ENCODE measurements at regions not wholly inside any gene's neighbourhood (a gene's known extent, or its start where the extent isn't known, plus 50 kb on each side); places are given as distances from the start of the nearest gene placed in this dataset.

- no peaks in the 10 kb centered on the region for H3K9me3 ChIP-seq
Observed at GRCh38 chr3:144524531-144524930, 552.9 kb downstream of the DIPK2A start.

GRCh38 chr3:144529566-144529965 lies 557.9 kb downstream of the DIPK2A start:
- Histone ChIP-seq H3K27me3 (no peaks in the 10 kb centered on the region), H3K36me3 (no peaks in the 10 kb centered on the region), H3K4me1 (no peaks in the 10 kb centered on the region), H3K27ac (no peak overlapping the region), H3K9me3 (no peaks in the 10 kb centered on the region), H3K4me3 (no peak overlapping the region)
- no peak for DNase-seq
- WGBS, 2 donors = 34 to 61% methylated on average over 1 of the region's 1 CpG
- no peak for TF ChIP-seq POLR2AphosphoS5 (IDR thresholded peaks at IDR 0.05)
- TF ChIP-seq CTCF (IDR thresholded peaks at IDR 0.05) = no peak
- TF ChIP-seq POLR2A (IDR thresholded peaks at IDR 0.05) = no peak
- no peak for TF ChIP-seq EP300 (IDR thresholded peaks at IDR 0.05)
- intact Hi-C loops (cut with DNase I) = no loop called here

More at GRCh38 chr3:144524531-144524930, 552.9 kb downstream of the DIPK2A start:
- H3K36me3 ChIP-seq = no peaks in the 10 kb centered on the region
- intact Hi-C loops (cut with DNase I) = no loop called here
- H3K27me3 ChIP-seq = no peaks in the 10 kb centered on the region
- no peak overlapping the region for H3K27ac ChIP-seq
- H3K4me1 ChIP-seq = no peaks in the 10 kb centered on the region
- DNase-seq = no peak
- TF ChIP-seq CTCF (IDR thresholded peaks at IDR 0.05) (no peak), POLR2AphosphoS5 (IDR thresholded peaks at IDR 0.05) (no peak), EP300 (IDR thresholded peaks at IDR 0.05) (no peak), POLR2A (IDR thresholded peaks at IDR 0.05) (no peak)
- H3K4me3 ChIP-seq = no peak overlapping the region

DNA sequence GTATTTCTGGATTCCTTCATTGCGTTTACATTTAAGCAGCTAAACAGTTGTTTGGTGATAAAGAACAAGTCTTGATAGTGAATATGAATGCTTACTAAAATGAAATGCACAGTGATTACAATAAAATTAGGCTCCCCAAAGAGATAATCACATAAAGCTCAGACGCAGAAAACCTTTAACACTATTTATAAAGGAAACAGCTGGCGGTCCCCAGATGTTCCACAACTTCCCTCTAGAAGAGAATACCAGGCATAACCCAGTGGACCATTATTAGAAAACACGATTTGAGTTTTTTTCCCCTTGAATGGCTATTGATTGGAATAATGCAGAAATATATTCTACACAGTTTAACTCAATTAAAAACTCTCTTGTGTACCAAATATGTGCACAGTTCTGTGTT lies 573.2 kb downstream of the DIPK2A start:
- DNase-seq = no peak
- no peak overlapping the region for H3K27ac ChIP-seq
- peaks cover 0 to 7% (median 0%) of the 10 kb centered on the region in 4 donors for H3K9me3 ChIP-seq
- TF ChIP-seq CTCF (IDR thresholded peaks at IDR 0.05) = no peak
- TF ChIP-seq POLR2A (IDR thresholded peaks at IDR 0.05) = no peak
- no peak for TF ChIP-seq POLR2AphosphoS5 (IDR thresholded peaks at IDR 0.05)
- TF ChIP-seq EP300 (IDR thresholded peaks at IDR 0.05) = no peak
- peaks cover 0 to 3% (median 0%) of the 10 kb centered on the region in 4 donors for H3K4me1 ChIP-seq
- H3K27me3 ChIP-seq = no peaks in the 10 kb centered on the region
- no peaks in the 10 kb centered on the region for H3K36me3 ChIP-seq
- WGBS, 2 donors = 63 to 73% methylated on average over 4 of the region's 4 CpGs
- intact Hi-C loops (cut with DNase I) = no loop called here
- H3K4me3 ChIP-seq = no peak overlapping the region

DNA sequence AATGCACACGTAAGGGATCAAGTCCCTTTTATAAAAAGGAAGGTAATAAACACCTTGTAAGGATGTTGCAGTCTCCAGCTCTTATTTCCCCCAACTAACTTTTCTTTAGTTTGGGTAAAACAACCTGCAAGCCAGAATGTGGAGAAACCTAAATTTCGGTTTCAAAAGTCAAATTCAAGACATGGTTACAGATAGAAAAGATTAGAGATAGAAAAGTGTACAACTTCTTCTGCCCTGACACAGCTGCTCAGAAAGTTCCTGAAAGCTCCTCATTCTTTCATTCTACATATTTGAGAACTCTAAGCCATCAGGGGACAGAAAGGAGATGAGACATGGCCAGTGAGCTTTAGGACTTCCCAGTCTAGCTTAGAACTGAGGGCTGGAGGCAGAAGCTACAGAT lies 574.9 kb downstream of the DIPK2A start:
- WGBS, 2 donors = 65 to 77% methylated on average over 2 of the region's 2 CpGs
- TF ChIP-seq POLR2AphosphoS5 (IDR thresholded peaks at IDR 0.05) (no peak), EP300 (IDR thresholded peaks at IDR 0.05) (no peak), POLR2A (IDR thresholded peaks at IDR 0.05) (no peak), CTCF (IDR thresholded peaks at IDR 0.05) (no peak)
- H3K36me3 ChIP-seq = no peaks in the 10 kb centered on the region

GRCh38 chr3:144548346-144548745 lies 576.7 kb downstream of the DIPK2A start:
- no peak for DNase-seq
- Histone ChIP-seq H3K4me1 (peaks cover 0 to 3% (median 0%) of the 10 kb centered on the region in 4 donors), H3K27me3 (no peaks in the 10 kb centered on the region), H3K9me3 (no peaks in the 10 kb centered on the region), H3K36me3 (no peaks in the 10 kb centered on the region), H3K4me3 (no peak overlapping the region), H3K27ac (no peak overlapping the region)
- TF ChIP-seq EP300 (IDR thresholded peaks at IDR 0.05) (no peak), POLR2A (IDR thresholded peaks at IDR 0.05) (no peak), POLR2AphosphoS5 (IDR thresholded peaks at IDR 0.05) (no peak), CTCF (IDR thresholded peaks at IDR 0.05) (no peak)
- 61 to 82% methylated on average over 4 of the region's 4 CpGs for WGBS, 2 donors
- intact Hi-C loops (cut with DNase I) = no loop called here

More for the DNA sequence above, 574.9 kb downstream of the DIPK2A start:
- DNase-seq = no peak
- H3K27ac ChIP-seq = no peak overlapping the region
- H3K4me1 ChIP-seq = peaks cover 0 to 3% (median 0%) of the 10 kb centered on the region in 4 donors
- intact Hi-C loops (cut with DNase I) = no loop called here
- no peak overlapping the region for H3K4me3 ChIP-seq
- H3K27me3 ChIP-seq = no peaks in the 10 kb centered on the region
- H3K9me3 ChIP-seq = no peaks in the 10 kb centered on the region

Measured in sigmoid colon (tissue), 6 donors.